ENCODE measurements at regions not wholly inside any gene's neighbourhood (a gene's known extent, or its start where the extent isn't known, plus 50 kb on each side); places are given as distances from the start of the nearest gene placed in this dataset.

DNA sequence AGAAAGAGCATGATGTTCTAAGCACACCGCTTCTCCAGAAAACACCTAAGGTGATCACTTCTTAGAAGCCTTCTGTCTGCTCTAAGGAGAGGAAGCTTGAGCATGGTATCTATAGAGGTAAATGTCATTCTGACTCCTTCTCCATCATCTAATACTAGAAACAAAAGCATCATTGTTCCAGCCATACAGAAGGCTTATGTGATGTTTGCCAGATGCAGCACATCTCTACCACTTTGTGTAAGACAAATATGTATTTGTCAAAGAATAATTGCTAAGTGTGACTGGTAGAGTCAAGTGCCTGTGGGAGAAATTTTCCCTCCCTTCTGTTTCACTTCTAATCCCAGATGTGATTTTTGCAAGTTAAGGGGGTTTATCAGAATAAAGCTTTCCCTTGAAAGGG, 217.1 kb downstream of the HS3ST3A1 start:
- DNase-seq (ENCODE audit: low read depth) = no peak
- no peak overlapping the region for H3K4me3 ChIP-seq (replicated peaks; ENCODE audit: low read depth, low read length)
- TF ChIP-seq, protein P1, sequence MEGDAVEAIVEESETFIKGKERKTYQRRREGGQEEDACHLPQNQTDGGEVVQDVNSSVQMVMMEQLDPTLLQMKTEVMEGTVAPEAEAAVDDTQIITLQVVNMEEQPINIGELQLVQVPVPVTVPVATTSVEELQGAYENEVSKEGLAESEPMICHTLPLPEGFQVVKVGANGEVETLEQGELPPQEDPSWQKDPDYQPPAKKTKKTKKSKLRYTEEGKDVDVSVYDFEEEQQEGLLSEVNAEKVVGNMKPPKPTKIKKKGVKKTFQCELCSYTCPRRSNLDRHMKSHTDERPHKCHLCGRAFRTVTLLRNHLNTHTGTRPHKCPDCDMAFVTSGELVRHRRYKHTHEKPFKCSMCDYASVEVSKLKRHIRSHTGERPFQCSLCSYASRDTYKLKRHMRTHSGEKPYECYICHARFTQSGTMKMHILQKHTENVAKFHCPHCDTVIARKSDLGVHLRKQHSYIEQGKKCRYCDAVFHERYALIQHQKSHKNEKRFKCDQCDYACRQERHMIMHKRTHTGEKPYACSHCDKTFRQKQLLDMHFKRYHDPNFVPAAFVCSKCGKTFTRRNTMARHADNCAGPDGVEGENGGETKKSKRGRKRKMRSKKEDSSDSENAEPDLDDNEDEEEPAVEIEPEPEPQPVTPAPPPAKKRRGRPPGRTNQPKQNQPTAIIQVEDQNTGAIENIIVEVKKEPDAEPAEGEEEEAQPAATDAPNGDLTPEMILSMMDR (IDR thresholded peaks at IDR 0.05; ENCODE audit: low read length, missing control alignments) = no peak

- no peak for DNase-seq (ENCODE audit: low read depth)
- no peak overlapping the region for H3K4me3 ChIP-seq (replicated peaks; ENCODE audit: low read depth, low read length)
- TF ChIP-seq, protein P1 (IDR thresholded peaks at IDR 0.05; ENCODE audit: low read length, missing control alignments) = no peak
Observed at GRCh38 chr17:13378361-13378760, 223.4 kb downstream of the HS3ST3A1 start.

- TF ChIP-seq, protein P1 (IDR thresholded peaks at IDR 0.05; ENCODE audit: low read length, missing control alignments) = no peak
- no peak overlapping the region for H3K4me3 ChIP-seq (replicated peaks; ENCODE audit: low read depth, low read length)
Observed at GRCh38 chr17:13374203-13375143, 227.3 kb downstream of the HS3ST3A1 start.

DNA sequence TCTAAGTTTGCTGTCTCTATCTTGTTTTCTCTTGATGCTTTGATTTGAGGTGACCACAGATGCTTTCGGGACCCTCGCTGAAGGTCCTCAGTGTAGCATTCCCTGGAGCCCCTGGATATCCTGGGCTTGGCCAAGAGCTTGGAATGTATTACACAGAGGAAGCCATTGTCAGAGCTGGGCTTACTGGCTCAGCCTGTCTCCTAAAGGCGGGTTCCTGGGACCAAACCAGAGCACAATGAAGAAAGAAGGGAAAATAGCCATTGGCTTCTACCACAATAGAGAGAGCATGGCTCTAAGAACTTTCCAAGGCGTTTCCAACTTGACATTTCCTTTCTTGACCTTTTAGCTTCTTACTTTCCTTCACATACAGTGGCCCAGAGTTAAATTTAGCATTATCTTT, 229.3 kb downstream of the HS3ST3A1 start:
- TF ChIP-seq, protein P1 (IDR thresholded peaks at IDR 0.05; ENCODE audit: low read length, missing control alignments) = no peak
- H3K4me3 ChIP-seq (replicated peaks; ENCODE audit: low read depth, low read length) = no peak overlapping the region
- DNase-seq (ENCODE audit: low read depth) = no peak

More at GRCh38 chr17:13374203-13375143, 227.3 kb downstream of the HS3ST3A1 start:
- DNase-seq (ENCODE audit: low read depth) = no peak

GRCh38 chr17:13367154-13367553, 234.6 kb downstream of the HS3ST3A1 start:
- TF ChIP-seq, protein P1 (IDR thresholded peaks at IDR 0.05; ENCODE audit: low read length, missing control alignments) = no peak
- peak; percentile 39 for DNase-seq (ENCODE audit: low read depth)
- H3K4me3 ChIP-seq (replicated peaks; ENCODE audit: low read depth, low read length) = no peak overlapping the region

DNA sequence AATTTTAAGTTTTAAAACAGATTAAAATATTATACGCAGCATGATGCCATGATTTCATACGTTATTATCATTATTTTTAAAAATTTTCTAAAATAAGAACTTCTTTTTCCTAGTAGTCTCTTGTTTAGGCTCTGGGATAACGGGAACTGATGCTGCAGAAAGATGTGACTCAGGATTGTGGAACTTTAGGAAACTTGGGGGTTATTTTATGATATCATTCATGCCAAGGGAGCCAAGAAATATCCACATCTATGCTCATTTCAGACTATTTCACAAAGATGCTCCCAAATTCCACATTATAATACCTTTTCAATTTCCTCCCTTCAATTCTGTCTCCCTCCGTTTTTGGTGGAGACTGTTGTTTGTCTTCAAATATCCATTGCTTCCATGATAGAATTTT, 236.4 kb downstream of the HS3ST3A1 start:
- peak; percentile 30 for DNase-seq (ENCODE audit: low read depth)
- H3K4me3 ChIP-seq (replicated peaks; ENCODE audit: low read depth, low read length) = no peak overlapping the region
- TF ChIP-seq, protein P1 (IDR thresholded peaks at IDR 0.05; ENCODE audit: low read length, missing control alignments) = no peak
